ENCODE measurements at regions not wholly inside any gene's neighbourhood (a gene's known extent, or its start where the extent isn't known, plus 50 kb on each side); places are given as distances from the start of the nearest gene placed in this dataset.

DNA sequence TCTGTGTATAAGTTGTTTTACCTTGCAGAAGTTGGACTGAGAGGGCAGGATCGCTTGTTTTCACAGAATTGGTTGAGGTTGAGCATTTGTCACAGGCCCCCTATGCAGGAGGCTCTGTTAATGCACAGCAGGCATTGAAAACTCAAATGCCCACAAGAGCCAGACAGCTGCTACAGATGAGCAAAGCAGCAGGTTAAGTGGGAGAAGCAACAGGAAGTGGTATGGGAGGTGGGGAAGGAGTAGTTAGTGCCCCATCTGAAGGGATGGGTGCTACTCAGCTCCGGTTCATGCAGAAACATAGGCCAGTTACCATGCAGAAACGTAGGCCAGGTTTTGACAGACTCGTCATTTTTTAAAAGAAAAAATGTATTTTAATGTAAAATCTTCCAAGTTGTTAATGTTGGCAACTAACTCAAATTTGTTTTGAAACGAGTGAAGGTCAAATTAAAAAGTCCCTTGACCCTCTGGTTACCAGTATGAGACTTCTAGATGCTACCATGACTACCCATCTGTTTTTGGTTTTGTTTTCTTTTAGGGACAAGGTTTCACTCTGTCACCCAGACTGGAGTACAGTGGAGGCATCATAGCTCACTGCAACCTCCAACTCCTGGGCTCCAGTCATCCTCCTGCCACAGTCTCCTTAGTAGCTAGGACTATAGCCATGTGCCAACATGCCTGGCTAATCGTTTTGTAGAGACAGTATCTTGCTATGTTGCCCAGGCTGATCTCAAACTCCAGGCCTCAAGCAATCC, 84.7 kb upstream of the FRMD6 start:
- TF ChIP-seq, protein P1, sequence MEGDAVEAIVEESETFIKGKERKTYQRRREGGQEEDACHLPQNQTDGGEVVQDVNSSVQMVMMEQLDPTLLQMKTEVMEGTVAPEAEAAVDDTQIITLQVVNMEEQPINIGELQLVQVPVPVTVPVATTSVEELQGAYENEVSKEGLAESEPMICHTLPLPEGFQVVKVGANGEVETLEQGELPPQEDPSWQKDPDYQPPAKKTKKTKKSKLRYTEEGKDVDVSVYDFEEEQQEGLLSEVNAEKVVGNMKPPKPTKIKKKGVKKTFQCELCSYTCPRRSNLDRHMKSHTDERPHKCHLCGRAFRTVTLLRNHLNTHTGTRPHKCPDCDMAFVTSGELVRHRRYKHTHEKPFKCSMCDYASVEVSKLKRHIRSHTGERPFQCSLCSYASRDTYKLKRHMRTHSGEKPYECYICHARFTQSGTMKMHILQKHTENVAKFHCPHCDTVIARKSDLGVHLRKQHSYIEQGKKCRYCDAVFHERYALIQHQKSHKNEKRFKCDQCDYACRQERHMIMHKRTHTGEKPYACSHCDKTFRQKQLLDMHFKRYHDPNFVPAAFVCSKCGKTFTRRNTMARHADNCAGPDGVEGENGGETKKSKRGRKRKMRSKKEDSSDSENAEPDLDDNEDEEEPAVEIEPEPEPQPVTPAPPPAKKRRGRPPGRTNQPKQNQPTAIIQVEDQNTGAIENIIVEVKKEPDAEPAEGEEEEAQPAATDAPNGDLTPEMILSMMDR (conservative IDR thresholded peaks at IDR 0.05): no peak
- H3K27ac ChIP-seq: no peak overlapping the region

DNA sequence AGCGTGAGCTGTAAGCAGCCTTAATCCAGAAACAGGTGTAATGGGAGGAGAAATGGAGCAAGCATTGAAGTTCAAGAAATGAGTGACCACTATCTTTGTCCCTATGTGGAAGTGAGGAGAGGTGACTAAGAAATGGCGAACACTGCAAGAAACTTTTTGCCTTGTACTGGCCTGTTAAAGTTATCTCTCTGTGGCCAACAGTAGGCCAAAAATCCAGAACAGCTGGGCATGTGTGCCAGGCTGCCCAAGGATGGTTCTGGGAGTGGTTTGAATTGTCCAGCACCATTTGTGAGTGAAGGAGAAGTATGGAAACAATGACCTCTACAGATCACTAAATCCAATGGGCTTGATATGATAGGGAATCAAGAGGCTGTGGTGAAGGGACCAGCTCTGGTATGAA, 83.3 kb upstream of the FRMD6 start:
- TF ChIP-seq, protein P1 (conservative IDR thresholded peaks at IDR 0.05): no peak
- H3K27ac ChIP-seq: no peak overlapping the region

DNA sequence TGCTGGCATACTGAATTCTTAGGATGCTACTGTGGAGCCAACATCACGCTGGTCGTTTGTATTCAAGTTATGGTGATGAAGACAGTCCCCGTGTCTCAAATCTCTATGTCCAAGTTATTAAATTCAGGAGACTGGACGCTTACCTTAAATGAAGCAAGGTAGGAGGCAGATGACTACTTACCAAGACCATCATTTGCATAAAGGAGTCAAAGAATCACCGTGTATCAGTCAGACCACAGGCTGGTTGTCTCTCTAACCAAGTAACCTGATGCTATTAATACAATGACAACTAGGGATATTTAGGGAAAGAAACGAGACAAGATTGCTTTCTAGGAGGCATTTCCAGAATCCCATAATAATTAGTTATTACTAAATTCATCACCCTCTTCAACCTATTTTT, 78.1 kb upstream of the FRMD6 start:
- H3K27ac ChIP-seq: no peak overlapping the region
- TF ChIP-seq, protein P1 (conservative IDR thresholded peaks at IDR 0.05): no peak

DNA sequence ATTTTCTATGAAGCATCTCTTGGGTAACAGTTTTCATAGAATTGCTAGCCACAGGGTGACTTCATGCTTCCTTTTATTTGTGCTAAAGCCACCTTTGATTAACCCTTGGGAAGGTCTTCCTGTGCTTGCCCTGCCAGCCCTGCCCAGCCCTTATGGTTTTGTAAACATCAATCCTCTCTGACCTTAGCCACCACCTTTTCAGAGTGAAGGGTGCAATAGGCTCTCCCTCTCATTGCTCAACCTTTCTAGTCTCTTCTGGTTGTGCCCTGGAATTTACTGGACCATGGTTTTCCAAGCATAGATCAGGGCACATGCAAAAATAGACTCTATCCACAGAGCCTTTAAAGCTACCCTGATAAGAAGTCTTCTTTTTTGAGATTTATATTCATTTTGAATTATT, 77.7 kb upstream of the FRMD6 start:
- TF ChIP-seq, protein P1 (conservative IDR thresholded peaks at IDR 0.05): no peak
- H3K27ac ChIP-seq: no peak overlapping the region

DNA sequence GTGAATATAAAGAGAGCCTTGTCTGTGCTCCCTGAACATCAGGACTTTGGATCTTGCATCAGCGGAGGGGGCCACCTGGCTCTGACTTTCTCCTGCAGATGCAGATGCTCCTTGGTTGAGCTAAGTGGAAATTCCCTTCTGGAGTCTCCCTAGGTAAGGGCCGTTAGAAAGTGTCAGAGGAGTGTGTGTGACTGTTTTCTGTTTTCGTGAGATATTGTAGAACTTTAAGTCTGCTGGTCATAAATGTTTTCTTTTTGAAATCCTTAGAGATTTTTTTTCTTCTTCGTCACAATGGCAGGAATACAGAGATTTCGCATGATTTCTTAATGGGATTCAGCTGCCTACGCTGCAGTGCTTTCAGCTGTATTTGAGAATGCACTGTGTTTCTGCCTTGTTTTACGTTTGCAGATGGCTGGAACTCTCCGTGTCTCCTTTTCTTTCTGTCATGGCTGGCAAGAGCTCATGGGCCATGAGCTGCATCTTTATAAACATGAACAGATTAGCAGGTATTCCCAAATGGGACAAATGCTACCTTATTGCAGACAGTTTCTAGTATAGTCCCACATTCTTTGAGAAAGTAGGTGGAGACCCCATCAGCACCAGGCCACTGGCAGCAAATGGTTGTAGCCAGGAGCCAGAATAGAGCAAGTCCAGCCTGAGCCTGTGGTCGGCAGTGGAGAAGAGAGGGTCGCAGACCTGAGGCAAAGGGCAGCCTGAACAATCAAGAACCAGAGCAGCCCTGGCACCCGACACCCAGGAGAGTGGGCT, 76.2 kb upstream of the FRMD6 start:
- TF ChIP-seq, protein P1 (conservative IDR thresholded peaks at IDR 0.05): no peak
- no peak overlapping the region for H3K27ac ChIP-seq

DNA sequence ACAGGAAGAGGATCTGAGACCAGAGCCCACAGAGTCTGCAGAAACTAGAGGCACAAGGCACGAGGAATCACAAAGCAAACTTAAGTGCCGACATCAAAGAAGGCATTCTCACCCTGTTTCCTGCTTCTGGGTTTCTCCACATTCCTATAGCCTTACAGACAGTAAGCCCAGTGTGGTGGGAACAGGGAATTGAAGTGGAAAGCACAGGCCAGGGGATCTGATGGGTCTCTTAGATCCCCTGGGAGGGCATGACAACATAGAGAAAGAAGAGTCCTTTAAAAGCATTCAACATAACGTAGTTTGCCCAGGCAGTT, 75.6 kb upstream of the FRMD6 start:
- H3K27ac ChIP-seq: no peak overlapping the region
- TF ChIP-seq, protein P1 (conservative IDR thresholded peaks at IDR 0.05): no peak

DNA sequence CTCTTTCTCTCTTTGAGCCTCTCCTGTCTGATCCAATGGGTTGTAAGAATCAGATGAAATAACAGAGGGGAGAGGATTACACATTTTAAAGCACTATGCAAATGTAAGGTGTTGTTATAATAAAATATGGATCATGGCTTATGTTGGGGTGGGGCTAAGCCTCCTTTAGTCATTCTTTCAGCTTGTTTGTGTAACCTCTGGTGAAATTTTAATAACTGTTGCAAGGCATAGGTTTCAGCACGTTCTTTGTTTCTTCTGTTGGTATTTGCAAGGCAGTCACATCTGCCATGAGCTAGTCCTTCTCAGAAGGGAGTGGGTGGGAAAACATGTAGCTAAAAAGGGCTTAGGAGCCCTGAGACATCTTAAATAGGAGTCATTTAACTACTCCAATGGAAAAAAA, 74.8 kb upstream of the FRMD6 start:
- no peak overlapping the region for H3K27ac ChIP-seq
- TF ChIP-seq, protein P1 (conservative IDR thresholded peaks at IDR 0.05): no peak

Measured in VCaP (cell line).